B cell (primary cell): ENCODE measurements at regions not wholly inside any gene's neighbourhood (a gene's known extent, or its start where the extent isn't known, plus 50 kb on each side); places are given as distances from the start of the nearest gene placed in this dataset.

Experiments used
- ATAC-seq: fragments of 200-7000 bp; cut with Tn5 transposase; one replicate; pipeline ENCODE4 v1.10.0; 2021; ENCODE audit warnings: low read depth, mild to moderate bottlenecking, moderate number of reproducible peaks, moderate library complexity
- CTCF ChIA-PET: fragments of 350-600 bp; sonication (Branson Sonifier 250); formaldehyde crosslinking; loops from one replicate; lab custom pipeline; 2021; ENCODE audit warnings: antibody characterized with exemption, inconsistent platforms; lab: Charles Lee
- POLR2A ChIA-PET: fragments of 350-600 bp; sonication (Branson Sonifier 250); formaldehyde crosslinking; loops from one replicate; lab custom pipeline; 2021; ENCODE audit warnings: antibody characterized with exemption; lab: Charles Lee
- DNase-seq: peaks from one replicate; pipeline ENCODE4 v3.0.0; 2013
- H2AFZ ChIP-seq: 2 replicates; pipeline ENCODE4 v1.6.1; 2012; ENCODE audit warnings: mild to moderate bottlenecking, low read depth, low read length; ENCODE audit not compliant: insufficient read depth, poor library complexity, severe bottlenecking
- H3K27ac ChIP-seq, 2 donors: 1 replicate in 1 of 2; 2 replicates in 1 of 2; pipeline ENCODE4 v1.5.1; 2012 to 2013; ENCODE audit warnings: low read length in 2 of 2, mild to moderate bottlenecking in 2 of 2, moderate library complexity in 1 of 2
- H3K27me3 ChIP-seq, 4 experiments: fragments of 200-600 bp in 1 of 4; sonication (generic) in 1 of 4; replicated peaks in 1 of 4; 1 replicate in 2 of 4; 2 replicates in 2 of 4; pipeline versions ENCODE4 v1.6.1 to v1.7.0; 2013 to 2016; ENCODE audit warnings: low read length in 3 of 4, mild to moderate bottlenecking in 2 of 4, mixed read lengths in 1 of 4, moderate library complexity in 1 of 4; ENCODE audit not compliant: insufficient read depth in 4 of 4, control insufficient read depth in 3 of 4; ENCODE audit errors: control extremely low read depth in 1 of 4
- H3K36me3 ChIP-seq, 2 experiments: replicated peaks in 1 of 2; 1 replicate in 1 of 2; 2 replicates in 1 of 2; pipeline versions ENCODE4 v1.6.1 to v1.7.1; 2013; ENCODE audit warnings: low read length in 1 of 2; ENCODE audit not compliant: insufficient read depth in 2 of 2, control insufficient read depth in 1 of 2; ENCODE audit errors: control extremely low read depth in 1 of 2, extremely low read depth in 1 of 2
- H3K4me1 ChIP-seq, 2 donors: fragments of 200-600 bp in 1 of 2; sonication (generic) in 1 of 2; 1 replicate in 1 of 2; 2 replicates in 1 of 2; pipeline versions ENCODE4 v1.5.1 to v1.6.1; 2013 to 2017; ENCODE audit warnings: low read length in 2 of 2; ENCODE audit not compliant: control insufficient read depth in 2 of 2, insufficient read depth in 2 of 2
- H3K4me2 ChIP-seq: replicated peaks from 2 replicates; pipeline ENCODE3; 2012; ENCODE audit warnings: mild to moderate bottlenecking, low read depth, low read length; ENCODE audit not compliant: poor library complexity, severe bottlenecking
- H3K4me3 ChIP-seq, 5 experiments: fragments of 200-600 bp in 1 of 5; sonication (generic) in 1 of 5; 1 replicate in 3 of 5; 2 replicates in 2 of 5; pipeline versions ENCODE4 v1.5.1 to v1.7.0; 2011 to 2016; ENCODE audit warnings: low read length in 4 of 5, mild to moderate bottlenecking in 4 of 5, low read depth in 2 of 5, control low read depth in 1 of 5, moderate library complexity in 1 of 5; ENCODE audit not compliant: insufficient read depth in 1 of 5; ENCODE audit errors: control extremely low read depth in 1 of 5, extremely low read depth in 1 of 5
- H3K79me2 ChIP-seq: fragments of 200-600 bp; sonication (generic); one replicate; pipeline ENCODE4 v1.6.0; 2016; ENCODE audit warnings: low read length; ENCODE audit not compliant: control insufficient read depth, insufficient read depth
- H3K9ac ChIP-seq: fragments of 200-600 bp; sonication (generic); 2 replicates; pipeline ENCODE4 v1.6.1; 2017; ENCODE audit warnings: mild to moderate bottlenecking, low read length, moderate library complexity
- H3K9me3 ChIP-seq, 3 donors: one replicate each; pipeline versions ENCODE4 v1.6.1 to v1.7.1; 2013; ENCODE audit warnings: low read length in 2 of 3; ENCODE audit not compliant: control insufficient read depth in 2 of 3, insufficient read depth in 1 of 3; ENCODE audit errors: control extremely low read depth in 1 of 3
- H4K20me1 ChIP-seq: 2 replicates; pipeline ENCODE4 v1.6.0; 2012; ENCODE audit warnings: mild to moderate bottlenecking, low read length; ENCODE audit not compliant: insufficient read depth, control insufficient read depth, poor library complexity, severe bottlenecking
- H3K27ac Mint-ChIP-seq: one replicate; pipeline ENCODE4 v1.8.0; 2021; ENCODE audit warnings: mixed read lengths
- H3K27me3 Mint-ChIP-seq: one replicate; pipeline ENCODE4 v1.8.0; 2021; ENCODE audit warnings: mixed read lengths
- H3K4me1 Mint-ChIP-seq: one replicate; pipeline ENCODE4 v1.8.0; 2021; ENCODE audit warnings: mixed read lengths
- H3K4me3 Mint-ChIP-seq: one replicate; pipeline ENCODE4 v1.8.0; 2021; ENCODE audit warnings: mixed read lengths
- H3K9me3 Mint-ChIP-seq: one replicate; pipeline ENCODE4 v1.8.0; 2022; ENCODE audit warnings: mixed read lengths; ENCODE audit not compliant: insufficient read depth
- EZH2 ChIP-seq: IDR thresholded peaks from 2 replicates; pipeline ENCODE4 v1.6.1; 2012; ENCODE audit warnings: borderline replicate concordance, low read depth, mild to moderate bottlenecking, moderate library complexity, low read length; ENCODE audit not compliant: insufficient read depth, poor library complexity, severe bottlenecking
- whole genome bisulfite sequencing: methylation state at CpG from one replicate; pipeline ENCODE4 v1.1.5; 2013; ENCODE audit warnings: missing lambda C conversion rate; ENCODE audit not compliant: insufficient coverage; 5-methylcytosine and 5-hydroxymethylcytosine counted together
- intact Hi-C: fragments of 100-400 bp; cut with micrococcal nuclease; formaldehyde crosslinking; loops from one replicate; pipeline ENCODE4 v1.10.0; 2022
- TF ChIP-seq, protein P1 (sequence below): fragments of 200-600 bp; IDR thresholded peaks from one replicate; pipeline ENCODE4 v1.8.0; 2022; ENCODE audit warnings: antibody characterized with exemption, mild to moderate bottlenecking

DNA sequence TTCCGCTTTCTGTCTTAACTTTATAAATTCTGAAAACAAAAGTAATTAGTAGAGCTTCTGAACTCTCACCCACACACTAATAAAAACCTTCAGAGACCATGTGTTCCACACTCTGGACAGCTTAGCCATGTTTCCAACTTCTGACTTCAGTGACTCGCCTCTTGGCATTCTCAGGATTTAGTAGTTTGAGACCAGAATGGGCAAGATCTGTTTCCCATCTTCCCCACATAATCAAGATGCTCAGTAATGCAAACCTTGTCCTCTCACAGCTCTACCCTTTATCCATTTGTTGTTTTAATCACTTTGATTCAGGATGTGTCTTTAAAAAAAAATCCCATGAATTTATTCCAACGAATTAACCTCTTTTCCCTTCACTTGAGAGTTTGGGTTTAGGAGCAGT, 166.6 kb upstream of the SLC24A5 start:
- Histone ChIP-seq H3K9ac (no peak overlapping the region), H3K4me3 (no peak overlapping the region), H4K20me1 (no peaks in the 10 kb centered on the region), H3K9me3 (no peaks in the 10 kb centered on the region), H3K27ac (no peak overlapping the region), H2AFZ (no peak overlapping the region), H3K4me2 (no peak overlapping the region), H3K27me3 (no peaks in the 10 kb centered on the region), H3K79me2 (no peaks in the 10 kb centered on the region), H3K4me1 (no peaks in the 10 kb centered on the region), H3K36me3 (no peaks in the 10 kb centered on the region)
- ATAC-seq: no peak
- no peak for TF ChIP-seq EZH2
- TF ChIP-seq, protein P1, sequence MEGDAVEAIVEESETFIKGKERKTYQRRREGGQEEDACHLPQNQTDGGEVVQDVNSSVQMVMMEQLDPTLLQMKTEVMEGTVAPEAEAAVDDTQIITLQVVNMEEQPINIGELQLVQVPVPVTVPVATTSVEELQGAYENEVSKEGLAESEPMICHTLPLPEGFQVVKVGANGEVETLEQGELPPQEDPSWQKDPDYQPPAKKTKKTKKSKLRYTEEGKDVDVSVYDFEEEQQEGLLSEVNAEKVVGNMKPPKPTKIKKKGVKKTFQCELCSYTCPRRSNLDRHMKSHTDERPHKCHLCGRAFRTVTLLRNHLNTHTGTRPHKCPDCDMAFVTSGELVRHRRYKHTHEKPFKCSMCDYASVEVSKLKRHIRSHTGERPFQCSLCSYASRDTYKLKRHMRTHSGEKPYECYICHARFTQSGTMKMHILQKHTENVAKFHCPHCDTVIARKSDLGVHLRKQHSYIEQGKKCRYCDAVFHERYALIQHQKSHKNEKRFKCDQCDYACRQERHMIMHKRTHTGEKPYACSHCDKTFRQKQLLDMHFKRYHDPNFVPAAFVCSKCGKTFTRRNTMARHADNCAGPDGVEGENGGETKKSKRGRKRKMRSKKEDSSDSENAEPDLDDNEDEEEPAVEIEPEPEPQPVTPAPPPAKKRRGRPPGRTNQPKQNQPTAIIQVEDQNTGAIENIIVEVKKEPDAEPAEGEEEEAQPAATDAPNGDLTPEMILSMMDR: no peak
- ChIA-PET POLR2A (no interaction called here), CTCF (no interaction called here)
- Mint-ChIP-seq H3K27ac (no peak overlapping the region), H3K9me3 (peaks cover 2% of the 10 kb centered on the region), H3K4me1 (no peaks in the 10 kb centered on the region), H3K4me3 (no peak overlapping the region), H3K27me3 (peaks cover 8% of the 10 kb centered on the region)
- no CpG with 5 or more reads among the region's 3 CpGs for WGBS
- no peak for DNase-seq
- intact Hi-C loops: no loop called here

DNA sequence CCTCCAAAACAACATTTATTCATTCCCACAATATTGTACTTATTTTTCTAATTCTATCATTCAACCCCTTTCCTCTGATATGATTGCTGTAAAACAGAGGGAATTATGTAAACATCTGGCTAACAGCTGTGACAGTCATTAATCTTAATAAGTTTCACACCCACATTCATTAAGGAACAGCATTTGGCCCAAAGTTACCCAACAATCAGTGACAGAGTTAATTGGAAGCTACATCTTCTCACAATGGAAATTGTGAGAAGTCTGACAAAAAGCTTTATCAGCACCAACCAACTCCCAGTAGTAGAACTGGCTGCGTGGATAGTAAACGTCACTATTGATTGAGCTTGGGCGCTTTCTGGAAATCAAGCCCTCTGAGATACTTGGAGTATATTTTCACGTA, 165.8 kb upstream of the SLC24A5 start:
- Histone ChIP-seq H3K9me3 (no peaks in the 10 kb centered on the region), H3K27ac (no peak overlapping the region), H3K27me3 (no peaks in the 10 kb centered on the region), H3K4me1 (no peaks in the 10 kb centered on the region), H3K79me2 (no peaks in the 10 kb centered on the region), H4K20me1 (no peaks in the 10 kb centered on the region), H2AFZ (no peak overlapping the region), H3K9ac (no peak overlapping the region), H3K4me2 (no peak overlapping the region), H3K4me3 (no peak overlapping the region), H3K36me3 (no peaks in the 10 kb centered on the region)
- intact Hi-C loops: no loop called here
- DNase-seq (no peak), ATAC-seq (no peak)
- WGBS: no CpG with 5 or more reads among the region's 4 CpGs
- H3K9me3 Mint-ChIP-seq: peaks cover 2% of the 10 kb centered on the region
- ChIA-PET POLR2A (no interaction called here), CTCF (no interaction called here)
- H3K4me1 Mint-ChIP-seq: no peaks in the 10 kb centered on the region
- no peak overlapping the region for H3K4me3 Mint-ChIP-seq
- TF ChIP-seq, protein P1: no peak
- TF ChIP-seq EZH2: no peak
- no peak overlapping the region for H3K27ac Mint-ChIP-seq
- H3K27me3 Mint-ChIP-seq: peaks cover 8% of the 10 kb centered on the region
